H1 (cell line): ENCODE measurements at regions not wholly inside any gene's neighbourhood (a gene's known extent, or its start where the extent isn't known, plus 50 kb on each side); places are given as distances from the start of the nearest gene placed in this dataset.

ENCODE experiments used
- CTCF ChIA-PET: fragments of 300-600 bp; sonication (Branson Sonifier 250); formaldehyde crosslinking; loops from one replicate; lab custom pipeline; 2021; ENCODE audit not compliant: partially characterized antibody; lab: Charles Lee
- POLR2A ChIA-PET: fragments of 300-600 bp; sonication (Branson Sonifier 250); formaldehyde crosslinking; loops from one replicate; lab custom pipeline; 2021; ENCODE audit warnings: inconsistent platforms; ENCODE audit not compliant: partially characterized antibody; lab: Charles Lee
- DNase-seq, 2 experiments: peaks; one replicate each; pipeline versions ENCODE4 v3.0.0 to v3.0.0-alpha.2; 2010 to 2022; ENCODE audit warnings: low spot score in 2 of 2, low read depth in 1 of 2, mixed read lengths in 1 of 2
- FAIRE-seq: peaks from 2 replicates; lab custom pipeline; 2011; peaks lifted over from hg19 to GRCh38; lab: Jason Lieb, UNC
- H2AFZ ChIP-seq: 2 replicates; pipeline ENCODE4 v1.8.1; 2012; ENCODE audit warnings: low read length, inconsistent platforms
- H2AK5ac ChIP-seq: 2 replicates; pipeline ENCODE4 v1.6.1; 2013; ENCODE audit warnings: low read depth, low read length
- H2BK120ac ChIP-seq: replicated peaks from 2 replicates; pipeline ENCODE3; 2013; ENCODE audit warnings: low read depth, low read length, inconsistent platforms
- H2BK12ac ChIP-seq: 2 replicates; pipeline ENCODE4 v1.6.1; 2013; ENCODE audit warnings: low read depth, low read length
- H2BK15ac ChIP-seq: 2 replicates; pipeline ENCODE4 v1.6.1; 2013; ENCODE audit warnings: low read length
- H2BK20ac ChIP-seq: 2 replicates; pipeline ENCODE4 v1.6.1; 2013; ENCODE audit warnings: low read length
- H2BK5ac ChIP-seq: 2 replicates; pipeline ENCODE4 v1.6.1; 2013; ENCODE audit warnings: low read depth, low read length
- H3K14ac ChIP-seq: 2 replicates; pipeline ENCODE4 v1.6.1; 2013; ENCODE audit warnings: inconsistent platforms; ENCODE audit not compliant: insufficient read length
- H3K18ac ChIP-seq: 2 replicates; pipeline ENCODE4 v1.6.1; 2013; ENCODE audit warnings: low read length; ENCODE audit errors: extremely low read depth
- H3K23ac ChIP-seq: 2 replicates; pipeline ENCODE4 v1.6.1; 2013; ENCODE audit warnings: inconsistent platforms; ENCODE audit not compliant: insufficient read length
- H3K23me2 ChIP-seq: 2 replicates; pipeline ENCODE4 v1.6.1; 2013; ENCODE audit warnings: low read depth, low read length
- H3K27ac ChIP-seq: 2 replicates; pipeline ENCODE4 v1.6.1; 2011; ENCODE audit warnings: low read depth, low read length, inconsistent platforms
- H3K27me3 ChIP-seq, 4 experiments: replicated peaks in 1 of 4; 1 replicate in 1 of 4; 2 replicates in 3 of 4; pipeline versions ENCODE4 v1.6.1 to v1.8.1; 2011 to 2013; ENCODE audit warnings: low read length in 3 of 4, mild to moderate bottlenecking in 3 of 4, inconsistent platforms in 2 of 4, mixed read lengths in 2 of 4, moderate library complexity in 1 of 4; ENCODE audit not compliant: control insufficient read depth in 3 of 4, insufficient read depth in 3 of 4; ENCODE audit errors: extremely low read depth in 1 of 4
- H3K36me3 ChIP-seq, 4 experiments: 2 replicates each; pipeline versions ENCODE4 v1.6.1 to v1.8.1; 2011 to 2013; ENCODE audit warnings: mild to moderate bottlenecking in 4 of 4, low read length in 3 of 4, moderate library complexity in 2 of 4, control low read depth in 1 of 4, inconsistent platforms in 1 of 4; ENCODE audit not compliant: insufficient read depth in 4 of 4, control insufficient read depth in 2 of 4
- H3K4ac ChIP-seq: replicated peaks from 2 replicates; pipeline ENCODE3; 2013; ENCODE audit warnings: low read length, low read depth, mixed read lengths, inconsistent platforms; ENCODE audit not compliant: insufficient read length
- H3K4me1 ChIP-seq, 4 experiments: replicated peaks in 1 of 4; 1 replicate in 1 of 4; 2 replicates in 3 of 4; pipeline versions ENCODE4 v1.6.1 to v1.8.1; 2011 to 2013; ENCODE audit warnings: low read length in 3 of 4, inconsistent platforms in 2 of 4, mixed read lengths in 1 of 4; ENCODE audit not compliant: insufficient read depth in 4 of 4, control insufficient read depth in 3 of 4
- H3K4me2 ChIP-seq, 2 experiments: 2 replicates each; pipeline versions ENCODE4 v1.6.1 to v1.8.1; 2011 to 2013; ENCODE audit warnings: low read depth in 2 of 2, low read length in 2 of 2, control low read depth in 1 of 2, inconsistent platforms in 1 of 2, mild to moderate bottlenecking in 1 of 2; ENCODE audit not compliant: insufficient read depth in 1 of 2
- H3K4me3 ChIP-seq, 4 experiments: fragments of 200-600, 300-600 bp in 1 of 4; sonication (generic), shearing (Covaris generic), sonication (Bioruptor Twin) in 1 of 4; 2 replicates each; pipeline versions ENCODE4 v1.5.1 to v1.8.1; 2011 to 2016; ENCODE audit warnings: low read length in 4 of 4, low read depth in 3 of 4, control low read depth in 2 of 4, inconsistent platforms in 2 of 4, mild to moderate bottlenecking in 2 of 4, mixed read lengths in 1 of 4, moderate library complexity in 1 of 4; ENCODE audit not compliant: insufficient read depth in 2 of 4; ENCODE audit errors: extremely low read depth in 1 of 4
- H3K56ac ChIP-seq: replicated peaks from 2 replicates; pipeline ENCODE3; 2013; ENCODE audit warnings: low read depth, mild to moderate bottlenecking, mixed read lengths, low read length, inconsistent platforms; ENCODE audit not compliant: insufficient read length
- H3K79me1 ChIP-seq: 2 replicates; pipeline ENCODE4 v1.6.1; 2013; ENCODE audit warnings: low read depth, low read length, control low read depth
- H3K79me2 ChIP-seq, 2 experiments: 2 replicates each; pipeline versions ENCODE4 v1.6.1 to v1.8.1; 2012 to 2013; ENCODE audit warnings: low read length in 2 of 2, mild to moderate bottlenecking in 2 of 2, inconsistent platforms in 1 of 2; ENCODE audit not compliant: insufficient read depth in 2 of 2, control insufficient read depth in 1 of 2
- H3K9ac ChIP-seq, 4 experiments: replicated peaks in 1 of 4; 1 replicate in 1 of 4; 2 replicates in 3 of 4; pipeline versions ENCODE4 v1.6.1 to v1.8.1; 2011 to 2013; ENCODE audit warnings: low read depth in 3 of 4, low read length in 3 of 4, control low read depth in 2 of 4, mild to moderate bottlenecking in 2 of 4, moderate library complexity in 2 of 4, inconsistent platforms in 1 of 4; ENCODE audit errors: extremely low read depth in 1 of 4
- H3K9me3 ChIP-seq, 2 experiments: 2 replicates each; pipeline versions ENCODE4 v1.6.1 to v1.8.1; 2012 to 2013; ENCODE audit warnings: mild to moderate bottlenecking in 2 of 2, moderate library complexity in 2 of 2, control low read depth in 1 of 2, inconsistent platforms in 1 of 2, low read depth in 1 of 2, low read length in 1 of 2, mixed read lengths in 1 of 2; ENCODE audit not compliant: insufficient read depth in 2 of 2
- H4K20me1 ChIP-seq, 2 experiments: replicated peaks in 1 of 2; 2 replicates each; pipeline versions ENCODE3 to v1.8.1; 2011 to 2013; ENCODE audit warnings: inconsistent platforms in 2 of 2, low read length in 2 of 2, mild to moderate bottlenecking in 1 of 2; ENCODE audit not compliant: insufficient read depth in 2 of 2, control insufficient read depth in 1 of 2
- H4K5ac ChIP-seq: 2 replicates; pipeline ENCODE4 v1.6.1; 2013; ENCODE audit warnings: low read length, low read depth, mixed read lengths, inconsistent platforms; ENCODE audit not compliant: insufficient read length
- H4K8ac ChIP-seq: 2 replicates; pipeline ENCODE4 v1.8.0; 2013; ENCODE audit warnings: mild to moderate bottlenecking, moderate library complexity, low read length, inconsistent platforms; ENCODE audit not compliant: insufficient read depth; ENCODE audit errors: extremely low read depth
- H4K91ac ChIP-seq: replicated peaks from 2 replicates; pipeline ENCODE3; 2013; ENCODE audit warnings: low read length, mixed read lengths, inconsistent platforms; ENCODE audit not compliant: insufficient read length
- ATF2 ChIP-seq: IDR thresholded peaks from 2 replicates; pipeline ENCODE4 v1.6.1; 2012; ENCODE audit warnings: low read length, inconsistent platforms
- EGR1 ChIP-seq: IDR thresholded peaks from 2 replicates; pipeline ENCODE4 v1.6.1; 2011; ENCODE audit warnings: low read depth, low read length, borderline replicate concordance
- EP300 ChIP-seq, 2 experiments: IDR thresholded peaks; 1 replicate in 1 of 2; 2 replicates in 1 of 2; pipeline ENCODE4 v1.6.1; 2011 to 2012; ENCODE audit warnings: low read depth in 2 of 2, low read length in 2 of 2, mild to moderate bottlenecking in 2 of 2, borderline replicate concordance in 1 of 2, inconsistent platforms in 1 of 2, moderate library complexity in 1 of 2
- EZH2 ChIP-seq: fragments of 200-600 bp; sonication (generic); IDR thresholded peaks from 2 replicates; pipeline ENCODE4 v1.7.1; 2012; ENCODE audit warnings: low read depth, mild to moderate bottlenecking, moderate library complexity, low read length, inconsistent platforms; ENCODE audit not compliant: severe bottlenecking
- GABPA ChIP-seq: IDR thresholded peaks from 2 replicates; pipeline ENCODE4 v1.6.1; 2011; ENCODE audit warnings: mild to moderate bottlenecking, low read length, moderate library complexity, borderline replicate concordance; ENCODE audit not compliant: insufficient read depth
- GTF2F1 ChIP-seq: IDR thresholded peaks from 2 replicates; pipeline ENCODE4 v1.6.1; 2012; ENCODE audit warnings: low read depth, low read length, improper control_type of control experiment, borderline replicate concordance
- MAX ChIP-seq: IDR thresholded peaks from 2 replicates; pipeline ENCODE4 v1.6.1; 2012; ENCODE audit warnings: inconsistent platforms
- NRF1 ChIP-seq: IDR thresholded peaks from 2 replicates; pipeline ENCODE4 v1.6.1; 2011; ENCODE audit warnings: mild to moderate bottlenecking, low read depth, low read length, improper control_type of control experiment
- WGBS, 2 experiments: shearing (Covaris generic) in 1 of 2; methylation state at CpG; one replicate each; pipeline versions ENCODE4 v1.1.6 to v1.1.7; 2013 to 2015; ENCODE audit warnings: low lambda C conversion rate in 2 of 2, mixed read lengths in 2 of 2, inconsistent platforms in 1 of 2, low coverage in 1 of 2, missing lambda C conversion rate in 1 of 2; ENCODE audit not compliant: insufficient replicate concordance in 2 of 2, insufficient coverage in 1 of 2, insufficient read length in 1 of 2; ENCODE audit errors: extremely low coverage in 1 of 2, missing lambda C conversion rate in 1 of 2; 5-methylcytosine and 5-hydroxymethylcytosine counted together

GRCh38 chr10:4196183-4196582, 411.2 kb upstream of the KLF6 start:
- Histone ChIP-seq H2AFZ (no peak overlapping the region), H2BK15ac (no peak overlapping the region), H3K36me3 (no peaks in the 10 kb centered on the region), H2BK12ac (no peak overlapping the region), H3K4me2 (no peak overlapping the region), H3K23ac (no peak overlapping the region), H3K79me2 (no peaks in the 10 kb centered on the region), H2BK5ac (no peak overlapping the region), H3K4me1 (no peaks in the 10 kb centered on the region), H2AK5ac (no peak overlapping the region), H2BK120ac (no peak overlapping the region), H4K8ac (no peak overlapping the region), H4K91ac (no peak overlapping the region), H3K27me3 (no peaks in the 10 kb centered on the region), H2BK20ac (no peak overlapping the region), H3K79me1 (no peaks in the 10 kb centered on the region), H3K23me2 (no peaks in the 10 kb centered on the region), H3K4ac (no peak overlapping the region), H3K14ac (no peak overlapping the region), H3K56ac (no peak overlapping the region), H3K4me3 (no peak overlapping the region), H4K5ac (no peak overlapping the region), H3K9ac (no peak overlapping the region), H4K20me1 (no peaks in the 10 kb centered on the region), H3K27ac (no peak overlapping the region), H3K18ac (no peak overlapping the region), H3K9me3 (no peaks in the 10 kb centered on the region)
- POLR2A ChIA-PET, result no interaction called here
- CTCF ChIA-PET, result no interaction called here
- DNase-seq (no peak), FAIRE-seq (no peak)
- WGBS, 2 experiments, result 87% methylated on average over 3 of the region's 3 CpGs; no CpG with 5 or more reads in 1 of the 2 experiments
- no peak for TF ChIP-seq GABPA
- TF ChIP-seq EP300 (IDR thresholded peaks at IDR 0.05; ENCODE audit: borderline replicate concordance in 1 of 2, low read depth in 2 of 2, low read length in 2 of 2), result no peak
- TF ChIP-seq EZH2, result no peak
- TF ChIP-seq EGR1, result no peak
- TF ChIP-seq ATF2, result no peak
- no peak for TF ChIP-seq NRF1
- no peak for TF ChIP-seq GTF2F1
- no peak for TF ChIP-seq MAX
